Liver (tissue), 8 donors: ENCODE measurements at regions not wholly inside any gene's neighbourhood (a gene's known extent, or its start where the extent isn't known, plus 50 kb on each side); places are given as distances from the start of the nearest gene placed in this dataset.

ENCODE experiments used
- DNase-seq: peaks from one replicate; pipeline ENCODE4 v3.0.0-alpha.2; 2017; ENCODE audit warnings: low spot score
- H3K27ac ChIP-seq, 2 donors: one replicate each; pipeline ENCODE4 v1.7.0; 2013; ENCODE audit warnings: inconsistent platforms in 2 of 2, low read length in 2 of 2, control low read depth in 1 of 2, low read depth in 1 of 2, mild to moderate bottlenecking in 1 of 2
- H3K27me3 ChIP-seq, 4 donors: one replicate each; pipeline versions ENCODE4 v1.6.1 to v1.7.0; 2013; ENCODE audit warnings: low read length in 3 of 4, inconsistent platforms in 1 of 4, mild to moderate bottlenecking in 1 of 4, moderate library complexity in 1 of 4; ENCODE audit not compliant: control insufficient read depth in 4 of 4, insufficient read depth in 4 of 4
- H3K36me3 ChIP-seq, 4 donors: one replicate each; pipeline versions ENCODE4 v1.6.1 to v1.7.0; 2013; ENCODE audit warnings: low read length in 3 of 4, mild to moderate bottlenecking in 3 of 4, low read depth in 1 of 4, moderate library complexity in 1 of 4; ENCODE audit not compliant: control insufficient read depth in 4 of 4, insufficient read depth in 3 of 4
- H3K4me1 ChIP-seq, 4 donors: one replicate each; pipeline versions ENCODE4 v1.6.1 to v1.7.0; 2013; ENCODE audit warnings: low read length in 3 of 4, mild to moderate bottlenecking in 3 of 4, moderate library complexity in 1 of 4; ENCODE audit not compliant: control insufficient read depth in 4 of 4, insufficient read depth in 4 of 4
- H3K4me3 ChIP-seq, 3 donors: one replicate each; pipeline versions ENCODE4 v1.6.1 to v1.7.0; 2013; ENCODE audit warnings: low read length in 3 of 3, control low read depth in 1 of 3, low read depth in 1 of 3, mild to moderate bottlenecking in 1 of 3
- H3K9ac ChIP-seq, 2 donors: one replicate each; pipeline ENCODE4 v1.7.0; 2013; ENCODE audit warnings: low read length in 2 of 2, mild to moderate bottlenecking in 2 of 2, moderate library complexity in 2 of 2, control low read depth in 1 of 2, low read depth in 1 of 2
- H3K9me3 ChIP-seq, 4 donors: one replicate each; pipeline versions ENCODE4 v1.6.1 to v1.7.0; 2013; ENCODE audit warnings: low read length in 3 of 4; ENCODE audit not compliant: control insufficient read depth in 4 of 4
- ATF3 ChIP-seq: IDR thresholded peaks from 2 replicates; pipeline ENCODE4 v1.6.1; 2016; ENCODE audit warnings: antibody characterized with exemption
- CTCF ChIP-seq: fragments of 150-350 bp; IDR thresholded peaks from 2 replicates; pipeline ENCODE4 v1.5.1; 2017; ENCODE audit warnings: improper control_type of control experiment, low read depth, low read length; ENCODE audit not compliant: missing input control
- EGR1 ChIP-seq, 2 donors: IDR thresholded peaks; 2 replicates each; pipeline ENCODE4 v1.6.1; 2016 to 2018; ENCODE audit warnings: antibody characterized with exemption in 2 of 2, low read depth in 2 of 2
- FOXA1 ChIP-seq: IDR thresholded peaks from 2 replicates; pipeline ENCODE4 v1.6.1; 2016; ENCODE audit warnings: antibody characterized with exemption
- FOXA2 ChIP-seq: IDR thresholded peaks from 2 replicates; pipeline ENCODE4 v1.6.1; 2016; ENCODE audit warnings: antibody characterized with exemption
- GABPA ChIP-seq, 2 donors: IDR thresholded peaks in 1 of 2; conservative IDR thresholded peaks in 1 of 2; 2 replicates each; pipeline ENCODE4 v1.6.1; 2016; ENCODE audit warnings: antibody characterized with exemption in 2 of 2, mild to moderate bottlenecking in 1 of 2, moderate library complexity in 1 of 2
- HNF4A ChIP-seq, 2 donors: conservative IDR thresholded peaks; 2 replicates each; pipeline ENCODE4 v1.6.1; 2016; ENCODE audit warnings: antibody characterized with exemption in 2 of 2, mild to moderate bottlenecking in 2 of 2
- HNF4G ChIP-seq: IDR thresholded peaks from 2 replicates; pipeline ENCODE4 v1.6.1; 2016; ENCODE audit warnings: antibody characterized with exemption
- JUND ChIP-seq, 2 donors: IDR thresholded peaks; 2 replicates each; pipeline ENCODE4 v1.6.1; 2016; ENCODE audit warnings: antibody characterized with exemption in 2 of 2
- MAX ChIP-seq: IDR thresholded peaks from 2 replicates; pipeline ENCODE4 v1.6.1; 2016; ENCODE audit warnings: antibody characterized with exemption
- NR2F2 ChIP-seq: IDR thresholded peaks from 2 replicates; pipeline ENCODE4 v1.6.1; 2016; ENCODE audit warnings: antibody characterized with exemption
- RAD21 ChIP-seq, 2 donors: IDR thresholded peaks; 2 replicates each; pipeline ENCODE4 v1.6.1; 2016; ENCODE audit warnings: antibody characterized with exemption in 2 of 2, mild to moderate bottlenecking in 2 of 2
- REST ChIP-seq: IDR thresholded peaks from 2 replicates; pipeline ENCODE4 v1.6.1; 2016; ENCODE audit warnings: antibody characterized with exemption, mild to moderate bottlenecking
- RXRA ChIP-seq, 2 donors: IDR thresholded peaks; 2 replicates each; pipeline ENCODE4 v1.6.1; 2017 to 2018; ENCODE audit warnings: antibody characterized with exemption in 2 of 2, mild to moderate bottlenecking in 1 of 2
- SP1 ChIP-seq: IDR thresholded peaks from 2 replicates; pipeline ENCODE4 v1.6.1; 2018; ENCODE audit warnings: antibody characterized with exemption, mild to moderate bottlenecking
- TAF1 ChIP-seq: conservative IDR thresholded peaks from 2 replicates; pipeline ENCODE4 v1.6.1; 2016; ENCODE audit warnings: antibody characterized with exemption, mild to moderate bottlenecking
- YY1 ChIP-seq: IDR thresholded peaks from 2 replicates; pipeline ENCODE4 v1.6.1; 2016; ENCODE audit warnings: antibody characterized with exemption, mild to moderate bottlenecking
- ZBTB33 ChIP-seq: IDR thresholded peaks from 2 replicates; pipeline ENCODE4 v1.6.1; 2016; ENCODE audit warnings: antibody characterized with exemption
- WGBS: extraction: QIAGEN DNeasy Blood & Tissue Kit; methylation state at CpG from one replicate; pipeline ENCODE4 v1.1.7; 2013; 5-methylcytosine and 5-hydroxymethylcytosine counted together
- donor health status: healthy.
- donor health status: healthy.
- donor health status: healthy.
- donor health status: healthy.
- donor health status: healthy.

- WGBS, result 82% methylated on average over 2 of the region's 2 CpGs
- peaks cover 0 to 1% (median 0%) of the 10 kb centered on the region in 4 donors for H3K4me1 ChIP-seq
- TF ChIP-seq RXRA (IDR thresholded peaks at IDR 0.05) (no peak), HNF4A (conservative IDR thresholded peaks at IDR 0.05) (no peak), SP1 (no peak), REST (no peak), FOXA2 (no peak), JUND (IDR thresholded peaks at IDR 0.05) (no peak), EGR1 (IDR thresholded peaks at IDR 0.05; ENCODE audit: low read depth in 2 of 2) (no peak), TAF1 (no peak)
- H3K27me3 ChIP-seq, result no peaks in the 10 kb centered on the region
- no peak overlapping the region for H3K9ac ChIP-seq
- no peaks in the 10 kb centered on the region for H3K9me3 ChIP-seq
- no peak overlapping the region for H3K4me3 ChIP-seq
- no peak overlapping the region for H3K27ac ChIP-seq
- H3K36me3 ChIP-seq, result no peaks in the 10 kb centered on the region
- DNase-seq, result no peak
Measured at GRCh38 chr2:172256886-172257285, 154.2 kb upstream of the DLX2 start.

GRCh38 chr2:172259827-172260226 is 157.1 kb upstream of the DLX2 start:
- DNase-seq, result no peak
- Histone ChIP-seq H3K4me1 (no peaks in the 10 kb centered on the region), H3K27me3 (no peaks in the 10 kb centered on the region), H3K27ac (no peak overlapping the region), H3K36me3 (no peaks in the 10 kb centered on the region), H3K9me3 (no peaks in the 10 kb centered on the region), H3K9ac (no peak overlapping the region), H3K4me3 (no peak overlapping the region)
- 88% methylated on average over 4 of the region's 4 CpGs for WGBS
- TF ChIP-seq HNF4G, result no peak
- TF ChIP-seq GABPA (IDR thresholded peaks at IDR 0.05 in 1 of 2, conservative IDR thresholded peaks at IDR 0.05 in 1 of 2), result no peak
- TF ChIP-seq RXRA (IDR thresholded peaks at IDR 0.05), result no peak
- TF ChIP-seq HNF4A (conservative IDR thresholded peaks at IDR 0.05), result no peak
- TF ChIP-seq REST, result no peak
- no peak for TF ChIP-seq ZBTB33
- TF ChIP-seq NR2F2, result no peak
- TF ChIP-seq YY1, result no peak
- no peak for TF ChIP-seq RAD21 (IDR thresholded peaks at IDR 0.05)
- no peak for TF ChIP-seq FOXA2
- no peak for TF ChIP-seq MAX
- TF ChIP-seq SP1, result no peak
- no peak for TF ChIP-seq TAF1
- TF ChIP-seq ATF3, result no peak
- TF ChIP-seq CTCF, result no peak
- no peak for TF ChIP-seq FOXA1
- no peak for TF ChIP-seq JUND (IDR thresholded peaks at IDR 0.05)
- TF ChIP-seq EGR1 (IDR thresholded peaks at IDR 0.05; ENCODE audit: low read depth in 2 of 2), result no peak
